HG03378 (cell line): ENCODE measurements at regions not wholly inside any gene's neighbourhood (a gene's known extent, or its start where the extent isn't known, plus 50 kb on each side); places are given as distances from the start of the nearest gene placed in this dataset.
"Not testable (repeated sequence)": the region's sequence is repeated elsewhere in the genome, so short reads cannot be mapped to it uniquely, and the experiment has no call there.

Experiments used
- ATAC-seq: cut with Tn5 transposase; IDR thresholded peaks from one replicate; pipeline ENCODE4 v1.9.1; 2021; ENCODE audit warnings: mild to moderate bottlenecking, moderate library complexity; ENCODE audit not compliant: unreplicated experiment

DNA sequence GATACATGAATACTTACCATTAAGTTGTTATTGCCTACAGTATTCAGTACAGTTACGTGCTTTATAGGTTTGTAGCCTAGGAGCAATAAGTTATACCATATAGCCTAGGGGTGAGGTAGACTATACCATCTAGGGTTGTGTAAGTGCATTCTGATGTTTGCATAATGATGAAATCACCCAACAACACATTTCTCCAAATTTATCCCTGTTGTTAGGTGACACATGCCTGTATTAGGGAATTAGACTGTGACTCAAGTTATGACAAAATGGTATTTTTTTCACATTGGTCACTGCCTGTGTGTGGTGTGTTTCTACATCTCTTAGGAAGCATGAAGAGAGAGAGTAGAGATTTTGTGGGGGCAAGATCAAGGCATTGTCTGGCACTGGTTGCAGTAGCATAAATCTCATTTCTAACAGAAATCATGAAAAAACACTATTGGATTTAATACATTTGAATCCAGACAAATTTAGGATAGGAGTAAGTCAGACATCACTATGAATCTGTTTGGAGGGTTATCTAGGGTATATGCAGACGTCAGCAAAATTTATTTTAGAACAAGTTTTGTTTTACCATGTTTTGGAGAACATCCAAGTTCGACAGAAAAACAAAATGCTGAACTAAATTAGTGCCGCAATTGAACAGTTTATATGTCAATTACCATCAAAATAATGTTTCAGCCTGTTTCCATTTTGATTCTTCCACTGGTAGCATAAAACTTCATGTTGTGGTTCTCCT lies 332.1 kb downstream of the LMO7 start:
- no peak for ATAC-seq

DNA sequence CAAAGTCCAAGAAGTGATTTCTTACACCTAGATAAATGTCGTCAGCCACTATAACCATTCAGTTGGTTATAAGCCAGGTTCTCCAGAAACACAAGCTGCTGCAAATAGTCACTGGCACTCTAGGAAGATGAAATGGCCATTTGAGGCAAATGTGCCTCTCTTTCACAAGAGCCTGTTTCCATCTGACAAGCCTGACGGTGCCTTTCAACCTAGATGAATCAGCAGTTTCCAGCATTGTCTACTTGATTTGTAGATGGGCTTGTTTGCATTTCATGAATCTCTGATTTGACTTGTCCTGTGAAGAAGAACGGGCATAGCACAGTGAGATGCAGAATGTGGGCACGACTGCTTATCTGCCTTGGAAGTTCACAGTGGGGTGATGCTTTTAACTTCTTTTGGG lies 327.2 kb downstream of the LMO7 start:
- no peak for ATAC-seq

DNA sequence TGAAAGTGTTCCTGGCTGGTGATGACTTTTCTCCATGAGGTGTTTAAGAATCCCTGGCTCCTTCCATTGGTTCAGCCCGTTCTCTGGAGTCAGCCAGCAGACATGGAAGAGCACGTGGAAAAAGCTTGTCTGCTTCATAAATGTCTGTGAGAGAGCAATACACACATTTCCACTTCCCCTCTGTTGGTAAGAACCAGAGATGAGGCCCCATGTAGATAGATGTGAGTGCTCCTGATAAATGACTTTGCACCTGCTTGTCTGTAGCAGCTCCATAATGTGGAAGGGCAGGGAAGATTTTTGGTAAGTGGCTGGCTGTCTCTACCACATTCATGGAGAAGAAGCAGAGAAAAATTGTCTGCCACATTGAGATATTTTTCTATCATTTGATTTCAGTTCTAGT lies 325.8 kb downstream of the LMO7 start:
- no peak for ATAC-seq

DNA sequence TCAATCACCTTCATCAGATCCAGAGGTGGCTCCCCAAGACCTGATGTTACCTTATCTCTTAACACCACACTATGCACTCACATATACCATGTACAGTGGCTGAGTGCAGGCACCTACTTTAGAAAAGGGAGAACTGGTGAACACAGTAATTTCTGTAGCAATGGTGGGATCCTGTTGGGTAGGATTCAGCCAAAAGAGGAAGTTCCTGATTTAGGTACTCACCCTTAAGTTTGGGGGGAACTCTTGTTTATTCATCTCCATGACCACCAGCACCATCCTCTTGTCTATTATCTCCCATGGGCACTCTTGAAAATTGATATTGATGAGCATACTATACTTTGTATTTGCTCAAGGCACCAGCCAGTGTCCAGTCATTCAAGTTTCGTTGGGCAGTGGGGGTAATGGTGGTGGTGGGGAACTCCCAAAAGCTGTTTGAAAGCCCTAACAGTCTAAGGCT lies 324.4 kb downstream of the LMO7 start:
- peak; percentile 100 for ATAC-seq

DNA sequence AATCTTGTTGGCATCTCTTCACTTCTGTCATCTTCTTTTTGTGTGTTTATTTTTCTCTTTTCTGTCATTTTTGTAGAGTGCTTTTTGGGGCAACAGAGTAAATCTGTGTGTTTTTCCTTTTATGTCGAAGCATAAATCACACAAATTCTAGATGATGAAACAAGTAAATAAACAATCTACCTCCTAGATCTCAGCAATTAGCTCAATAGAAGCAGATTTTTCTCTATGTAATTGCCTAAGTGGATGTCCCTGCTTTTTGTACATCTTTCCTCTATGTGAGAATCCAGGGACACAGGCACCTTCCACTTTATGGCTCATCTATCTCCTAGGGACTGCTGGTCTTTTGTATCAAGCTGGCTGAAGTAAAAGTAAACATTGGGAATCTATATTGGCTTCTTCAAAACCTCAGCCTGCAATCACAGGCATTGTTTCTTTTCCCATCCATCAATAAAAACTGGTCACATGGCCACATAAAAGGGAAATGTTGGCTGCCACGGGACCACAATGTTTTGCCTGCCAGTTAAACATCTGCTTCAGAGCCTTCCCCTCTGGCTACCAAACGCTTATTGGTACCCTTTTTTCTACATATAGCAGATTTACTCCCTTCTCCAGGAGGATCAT lies 323.8 kb downstream of the LMO7 start:
- peak; percentile 1 for ATAC-seq

DNA sequence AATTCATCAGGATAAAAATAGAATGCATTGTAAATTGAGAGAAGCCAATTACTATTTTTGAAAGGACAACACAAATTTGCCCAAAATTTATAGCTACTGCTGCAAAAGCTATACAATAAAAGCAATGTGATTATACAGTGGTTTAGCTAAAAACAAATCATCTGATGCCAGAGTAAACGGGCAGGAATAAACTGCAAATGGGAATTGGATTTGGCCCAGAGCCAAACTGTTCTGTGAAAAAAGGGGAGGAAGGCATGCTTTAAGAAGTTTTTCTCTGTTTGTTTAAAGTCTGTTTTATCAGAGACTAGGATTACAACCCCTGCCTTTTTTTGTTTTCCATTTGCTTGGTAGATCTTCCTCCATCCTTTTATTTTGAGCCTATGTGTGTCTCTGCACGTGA lies 317.5 kb downstream of the LMO7 start:
- not testable (repeated sequence) for ATAC-seq

DNA sequence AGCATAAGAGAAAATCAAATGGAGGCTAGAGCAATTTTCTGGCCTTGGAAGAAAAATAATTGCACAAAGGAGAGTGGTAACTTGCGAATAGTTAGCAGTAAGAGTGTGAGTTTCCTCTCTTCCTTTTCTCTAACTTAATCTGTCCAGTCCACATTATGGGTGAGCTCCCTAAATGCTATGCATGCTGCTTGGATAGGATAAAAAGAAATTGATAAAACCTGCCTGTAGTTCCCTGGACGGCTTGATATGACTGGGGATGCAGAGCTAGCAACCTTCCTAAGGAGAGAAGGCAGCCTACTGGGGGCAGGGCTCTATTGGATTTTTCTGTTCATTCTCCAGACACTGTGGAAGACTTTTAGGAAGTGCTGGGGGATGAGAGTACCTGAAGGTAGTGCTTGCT lies 311.3 kb downstream of the LMO7 start:
- ATAC-seq = no peak

DNA sequence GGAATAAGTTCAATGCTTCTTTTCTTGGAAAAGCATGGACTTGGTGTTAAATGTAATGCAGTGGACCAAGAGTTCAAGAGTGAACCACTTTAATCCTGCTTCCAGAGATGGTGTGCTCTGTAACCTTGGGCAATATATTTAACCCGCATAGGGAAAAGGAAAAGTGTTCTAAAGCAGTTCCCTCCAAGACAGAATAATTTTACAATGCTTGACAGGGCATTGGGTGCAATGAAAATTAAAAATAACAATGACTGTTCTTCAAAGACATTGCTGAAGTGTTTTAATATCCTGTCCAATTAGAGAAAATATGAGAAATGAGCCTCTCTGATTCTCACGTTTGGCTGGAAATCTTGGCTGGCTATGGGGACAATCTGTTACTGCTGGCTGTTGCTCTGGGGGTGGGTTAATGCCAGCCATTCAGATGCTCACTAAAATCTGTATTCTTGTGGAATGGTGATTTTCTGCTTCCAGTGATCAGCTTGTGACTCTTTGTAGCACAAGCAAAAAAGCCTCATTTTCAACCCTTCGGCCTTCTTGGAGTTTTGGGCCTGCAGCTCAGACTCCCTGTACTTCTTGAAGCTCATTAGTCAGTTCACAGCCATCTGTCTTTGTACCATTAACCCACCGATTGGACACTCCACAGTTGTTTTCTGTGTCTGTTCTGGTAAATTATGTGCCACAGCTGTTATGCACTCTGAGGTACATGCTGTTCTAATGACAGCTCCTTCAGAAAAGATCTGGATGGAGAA lies 310.6 kb downstream of the LMO7 start:
- ATAC-seq = no peak

DNA sequence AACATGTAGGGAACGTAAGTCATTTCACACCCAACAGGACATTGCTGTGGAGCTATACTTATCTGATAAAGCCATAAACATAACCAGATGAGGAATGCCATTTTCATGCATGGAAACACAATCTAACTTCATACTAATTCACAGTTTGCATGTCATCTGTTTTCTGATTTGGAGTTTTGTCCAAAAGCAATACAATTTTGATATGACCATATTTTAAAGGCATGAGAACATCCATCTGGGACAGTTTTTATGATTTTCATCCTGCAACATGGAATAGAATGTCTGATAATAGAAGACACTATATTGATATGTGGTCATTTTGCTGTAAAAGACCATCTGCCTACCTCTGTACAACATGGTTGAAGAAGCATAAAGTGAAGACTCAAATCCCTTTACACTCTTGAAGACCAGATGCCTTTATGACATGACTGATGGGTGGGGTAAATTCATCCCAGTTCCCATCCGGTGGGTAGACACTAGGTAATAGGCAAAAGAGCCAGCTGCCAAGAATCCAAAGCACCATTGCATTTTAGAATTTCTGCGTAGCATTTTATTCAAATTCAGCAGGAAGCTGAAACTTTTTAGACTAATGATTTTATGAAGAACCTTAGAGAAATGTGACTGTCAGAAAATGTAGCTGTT lies 309.8 kb downstream of the LMO7 start:
- no peak for ATAC-seq

DNA sequence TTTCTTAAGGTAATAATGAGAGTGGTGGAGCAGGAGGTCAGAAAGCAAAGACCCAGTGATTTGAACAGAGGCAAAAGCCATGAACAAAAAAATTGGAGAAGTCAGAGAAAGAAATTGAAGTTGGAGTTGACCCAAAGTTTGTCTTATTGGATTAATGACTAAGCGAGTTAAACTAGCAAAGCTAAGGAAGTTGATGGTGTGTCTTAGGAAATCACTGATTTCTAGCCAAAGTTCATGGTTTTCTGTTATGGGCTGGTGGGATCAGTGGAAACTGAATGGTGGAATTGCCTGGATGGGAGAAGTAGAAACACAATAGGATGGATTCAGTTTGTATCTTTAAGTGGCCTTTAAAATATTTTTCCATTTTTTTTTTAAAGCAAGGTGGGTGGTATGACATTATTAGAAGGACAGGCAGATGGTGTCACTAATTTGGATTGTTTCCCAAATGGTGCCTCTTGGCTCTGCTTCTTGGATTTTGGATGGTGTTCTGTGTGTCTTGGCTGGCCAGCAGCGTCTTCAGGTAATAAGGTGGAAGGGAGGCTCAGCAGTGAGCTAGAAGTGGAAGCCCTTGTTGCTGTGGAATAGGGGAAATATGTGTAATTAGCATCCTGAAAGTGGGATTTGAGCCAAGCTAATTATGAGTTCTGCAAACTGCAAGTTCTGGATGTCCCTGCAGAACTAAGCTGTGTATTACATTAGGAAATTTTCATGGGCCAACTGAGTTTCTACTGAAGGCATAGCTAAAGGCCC lies 302.9 kb downstream of the LMO7 start:
- no peak for ATAC-seq

DNA sequence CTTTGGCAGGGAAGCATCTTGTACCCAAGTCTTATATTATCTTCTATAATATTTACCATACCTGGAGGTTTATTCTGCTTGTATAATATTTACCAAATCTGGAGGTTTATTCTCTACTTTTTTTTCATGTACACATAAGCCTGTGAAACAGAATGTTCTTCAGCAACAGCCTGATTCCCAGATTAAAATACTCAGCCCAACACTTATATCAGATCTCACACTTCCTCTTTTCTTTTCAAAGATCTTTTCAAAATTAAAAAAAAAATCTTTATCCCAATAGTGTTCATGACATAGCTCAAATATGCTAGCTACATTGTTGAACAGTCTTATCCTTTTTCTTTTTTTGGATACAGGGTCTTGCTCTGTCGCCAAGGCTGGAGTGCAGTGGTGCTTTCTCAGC lies 300.7 kb downstream of the LMO7 start:
- ATAC-seq = no peak

DNA sequence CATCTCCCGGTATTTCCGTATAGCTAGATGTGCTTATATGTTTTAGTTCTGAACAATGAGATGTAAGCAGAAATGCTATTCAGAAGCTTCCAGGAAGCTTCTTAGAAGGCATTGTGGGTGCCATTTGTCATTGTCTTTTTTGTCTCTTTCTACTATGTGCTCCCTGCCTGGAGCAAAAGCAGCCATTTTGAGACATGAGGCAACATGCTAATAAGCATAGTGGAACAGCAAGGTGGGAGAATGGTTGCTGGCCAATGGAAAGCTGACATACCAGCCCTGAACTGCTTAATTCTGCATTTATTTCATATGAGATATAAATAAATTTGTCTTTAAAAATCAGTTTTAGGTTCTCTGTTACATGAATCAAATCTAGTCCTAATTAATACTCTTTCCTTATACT lies 299.7 kb downstream of the LMO7 start:
- ATAC-seq = no peak

DNA sequence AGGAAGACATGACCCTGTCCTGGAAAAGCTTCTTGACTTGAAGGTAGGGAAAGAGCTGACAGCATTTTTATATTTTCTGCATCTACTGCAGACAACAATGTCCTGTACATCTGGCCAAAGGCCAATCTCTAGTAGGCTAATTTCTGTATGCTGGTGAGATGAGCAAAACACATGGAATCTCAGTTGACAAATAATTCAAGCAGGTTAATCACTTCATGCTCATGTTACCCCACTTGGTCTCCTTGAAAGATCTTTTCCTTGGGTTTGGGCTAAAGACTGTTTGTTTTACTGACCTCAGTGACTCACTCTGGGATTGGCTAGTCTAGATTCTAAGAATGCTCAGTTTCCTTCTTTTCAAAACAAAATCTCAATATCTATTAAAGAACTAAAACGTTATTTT lies 298.8 kb downstream of the LMO7 start:
- no peak for ATAC-seq

DNA sequence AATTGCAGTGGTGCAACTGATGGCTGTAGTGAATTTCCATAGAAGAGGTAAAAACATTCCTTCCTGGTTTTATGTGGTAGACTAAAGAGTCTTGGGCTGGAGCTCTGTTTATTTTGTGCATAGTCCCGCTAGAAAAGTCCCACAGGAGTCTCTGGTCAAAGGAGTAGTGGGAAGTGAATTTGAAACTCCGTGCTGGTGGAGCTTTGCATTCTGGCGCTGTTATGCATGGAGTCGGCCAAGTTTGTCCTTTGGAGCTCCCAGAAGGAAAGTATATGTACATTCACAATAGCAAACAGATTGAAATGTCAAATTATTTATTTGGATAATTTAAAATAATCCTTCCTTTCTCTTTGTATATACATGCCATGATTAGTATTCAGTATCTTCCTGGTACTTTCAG lies 296.5 kb downstream of the LMO7 start:
- no peak for ATAC-seq

DNA sequence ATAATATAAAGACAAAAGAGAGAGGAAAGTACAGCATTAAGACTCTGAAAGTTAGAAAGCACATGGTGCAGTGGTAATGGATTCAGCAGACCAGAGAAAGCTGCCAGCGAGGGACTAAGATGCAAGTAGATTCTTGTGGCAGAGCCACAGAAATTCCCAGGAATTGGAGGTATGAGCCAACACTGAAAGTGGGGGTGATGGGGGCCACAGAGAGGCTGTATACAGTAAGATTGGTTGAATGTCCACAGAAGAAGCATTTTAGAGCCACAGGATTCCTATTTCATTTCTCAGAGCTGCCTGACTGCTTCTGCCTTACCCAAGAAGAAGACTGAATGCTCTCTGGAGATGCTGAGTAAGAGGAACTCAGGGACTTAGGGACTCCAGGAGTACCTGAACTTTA lies 295.0 kb downstream of the LMO7 start:
- no peak for ATAC-seq

DNA sequence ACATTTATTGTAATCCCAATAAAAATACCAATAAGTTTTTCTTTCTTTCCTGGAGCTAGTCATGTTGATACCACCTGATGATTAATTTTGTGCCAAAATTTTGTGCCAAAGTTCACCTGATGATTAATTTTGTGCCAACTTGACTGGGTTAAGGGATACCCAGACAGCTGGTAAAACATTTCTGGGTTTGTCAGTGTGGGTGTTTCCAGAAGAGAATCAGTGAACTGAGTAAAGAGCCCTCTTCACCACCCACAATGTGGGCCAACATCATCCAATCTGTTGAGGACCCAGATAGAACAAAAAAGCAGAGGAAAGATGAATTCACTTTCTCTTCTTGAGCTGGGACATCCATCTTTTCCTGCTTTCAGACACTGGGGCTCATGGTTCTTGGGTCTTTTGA lies 292.9 kb downstream of the LMO7 start:
- no peak for ATAC-seq

DNA sequence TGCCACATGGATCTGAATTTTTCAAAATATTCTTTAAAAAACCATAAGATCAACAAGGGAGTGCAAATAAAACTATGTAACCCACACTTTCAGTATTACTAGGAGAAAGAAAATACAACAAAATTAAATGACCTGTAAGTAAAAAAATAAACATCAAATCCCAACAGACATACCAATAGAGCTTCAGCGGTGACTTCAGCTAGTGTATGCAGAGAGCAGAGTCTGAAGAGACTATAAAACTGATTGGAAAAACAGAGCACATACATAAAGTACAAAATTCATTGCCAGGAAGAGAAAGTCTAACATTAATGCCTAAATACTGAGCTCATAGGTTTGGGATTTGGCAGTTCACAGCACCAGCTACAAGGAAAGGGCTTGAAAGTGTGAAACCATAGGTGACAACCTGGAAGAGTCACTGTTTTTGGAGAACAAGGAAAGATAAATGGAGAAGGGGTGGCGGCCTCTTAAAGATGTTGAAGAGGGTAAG lies 291.1 kb downstream of the LMO7 start:
- ATAC-seq = no peak

DNA sequence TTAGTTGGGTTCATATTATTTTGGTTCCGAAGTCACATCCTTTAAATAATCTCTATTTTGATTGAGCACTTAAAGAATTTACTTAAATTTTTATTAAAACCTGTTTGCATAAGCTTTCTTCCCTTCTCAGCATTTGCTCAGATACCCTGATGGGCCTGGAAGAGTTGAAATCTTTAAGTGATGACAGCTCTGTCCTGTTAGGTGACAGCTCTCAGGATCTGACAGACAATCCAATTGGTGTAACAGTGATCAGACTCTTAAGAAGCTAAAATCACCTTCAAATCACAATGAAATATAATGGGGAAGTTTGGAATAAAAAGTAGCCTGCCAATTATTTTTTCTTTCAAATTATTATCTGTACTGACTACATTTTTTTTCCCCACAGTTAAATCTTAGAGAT lies 284.4 kb downstream of the LMO7 start:
- ATAC-seq = no peak

DNA sequence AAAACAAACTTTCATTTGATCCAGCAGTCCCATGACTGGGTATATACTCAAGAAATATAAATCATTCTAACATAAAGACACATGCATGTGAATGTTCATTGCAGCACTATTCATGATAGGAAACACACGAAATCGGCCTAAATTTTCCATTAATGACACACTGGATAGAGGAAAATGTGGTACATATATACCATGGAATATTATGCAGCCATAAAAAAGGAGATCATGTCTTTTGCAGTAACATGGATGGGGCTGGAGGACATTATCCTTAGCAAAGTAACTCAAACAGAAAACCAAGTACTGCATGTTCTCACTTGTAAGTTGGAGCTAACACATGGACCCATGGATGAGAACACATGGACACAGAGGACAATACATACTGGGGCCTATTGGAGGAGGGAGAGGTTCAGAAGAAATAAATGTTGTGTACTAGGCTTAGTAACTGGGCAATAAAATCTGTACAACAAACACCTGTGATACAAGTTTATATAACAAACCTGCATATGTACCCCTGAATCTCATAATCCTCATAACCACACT lies 283.6 kb downstream of the LMO7 start:
- no peak for ATAC-seq

DNA sequence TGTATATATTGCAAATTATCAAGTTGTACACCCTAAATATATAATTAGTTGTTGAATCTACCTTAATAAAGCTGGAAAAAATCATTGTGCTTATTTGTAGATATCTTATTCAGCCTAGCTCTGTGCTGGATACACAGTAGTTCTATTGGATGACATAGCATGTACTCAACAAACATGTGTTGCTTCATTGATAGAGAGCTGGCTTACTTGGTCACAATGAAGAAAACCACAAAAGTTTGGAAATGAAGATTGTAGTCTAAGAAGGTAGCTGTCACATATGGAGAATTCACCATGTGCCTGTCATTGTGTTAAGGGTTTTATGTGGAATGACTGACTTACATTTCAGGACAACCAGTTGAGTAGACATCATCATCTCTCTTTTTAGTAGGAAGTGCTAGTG lies 278.9 kb downstream of the LMO7 start:
- no peak for ATAC-seq
